CD4-positive, alpha-beta T cell (primary cell): ENCODE measurements at regions not wholly inside any gene's neighbourhood (a gene's known extent, or its start where the extent isn't known, plus 50 kb on each side); places are given as distances from the start of the nearest gene placed in this dataset.
"Not testable (repeated sequence)": the region's sequence is repeated elsewhere in the genome, so short reads cannot be mapped to it uniquely, and the experiment has no call there.

ENCODE experiments used
- ATAC-seq: fragments of 200-7000 bp; cut with Tn5 transposase; one replicate; pipeline ENCODE4 v1.10.0; 2022; ENCODE audit warnings: mild to moderate bottlenecking; ENCODE audit not compliant: poor library complexity
- CTCF ChIA-PET: fragments of 350-600 bp; sonication (Branson Sonifier 250); formaldehyde crosslinking; loops from one replicate; lab custom pipeline; 2021; ENCODE audit warnings: antibody characterized with exemption, inconsistent platforms; lab: Charles Lee
- POLR2A ChIA-PET: fragments of 350-600 bp; sonication (Branson Sonifier 250); formaldehyde crosslinking; loops from one replicate; lab custom pipeline; 2021; ENCODE audit warnings: antibody characterized with exemption, inconsistent platforms; lab: Charles Lee
- DNase-seq, 14 experiments: peaks; one replicate each; pipeline ENCODE4 v3.0.0-alpha.2; 2013 to 2020; ENCODE audit warnings: mixed read lengths in 2 of 14
- H3K27ac ChIP-seq, 2 donors: one replicate each; pipeline versions ENCODE4 v1.5.1 to v1.7.0; 2013; ENCODE audit warnings: low read length in 2 of 2, low read depth in 1 of 2, mild to moderate bottlenecking in 1 of 2
- H3K27me3 ChIP-seq, 2 experiments: 1 replicate in 1 of 2; 2 replicates in 1 of 2; pipeline versions ENCODE4 v1.6.1 to v1.7.0; 2013; ENCODE audit warnings: low read length in 2 of 2, control low read depth in 1 of 2, mild to moderate bottlenecking in 1 of 2, moderate library complexity in 1 of 2; ENCODE audit not compliant: insufficient read depth in 2 of 2, control insufficient read depth in 1 of 2
- H3K36me3 ChIP-seq: one replicate; pipeline ENCODE4 v1.6.1; 2013; ENCODE audit warnings: low read length, control low read depth; ENCODE audit not compliant: insufficient read depth
- H3K4me1 ChIP-seq: one replicate; pipeline ENCODE4 v1.6.1; 2013; ENCODE audit warnings: low read length, control low read depth; ENCODE audit not compliant: insufficient read depth
- H3K4me3 ChIP-seq: one replicate; pipeline ENCODE4 v1.5.1; 2013; ENCODE audit warnings: mild to moderate bottlenecking, low read length, moderate library complexity
- H3K9me3 ChIP-seq, 2 experiments: 1 replicate in 1 of 2; 2 replicates in 1 of 2; pipeline versions ENCODE4 v1.6.1 to v1.7.0; 2013; ENCODE audit warnings: low read length in 2 of 2, mild to moderate bottlenecking in 2 of 2, control low read depth in 1 of 2, moderate library complexity in 1 of 2; ENCODE audit not compliant: control insufficient read depth in 1 of 2, insufficient read depth in 1 of 2
- H3K27ac Mint-ChIP-seq: one replicate; pipeline ENCODE4 v1.8.0; 2020; ENCODE audit warnings: mixed read lengths
- H3K27me3 Mint-ChIP-seq: one replicate; pipeline ENCODE4 v1.8.0; 2021; ENCODE audit warnings: mixed read lengths
- H3K36me3 Mint-ChIP-seq: one replicate; pipeline ENCODE4 v1.8.0; 2021; ENCODE audit warnings: low read depth, mixed read lengths
- H3K4me1 Mint-ChIP-seq: one replicate; pipeline ENCODE4 v1.8.0; 2021; ENCODE audit warnings: low read depth, mixed read lengths
- H3K4me3 Mint-ChIP-seq: one replicate; pipeline ENCODE4 v1.8.0; 2020; ENCODE audit warnings: mild to moderate bottlenecking, mixed read lengths
- H3K9me3 Mint-ChIP-seq: one replicate; pipeline ENCODE4 v1.8.0; 2020; ENCODE audit warnings: mixed read lengths
- intact Hi-C, 2 experiments: fragments of 100-400 bp; cut with DNase I in 1 of 2; cut with micrococcal nuclease in 1 of 2; formaldehyde crosslinking; loops; one replicate each; pipeline versions ENCODE4 v1.15.1 to v1.9.0; 2023 to 2025; cut with DNase I, micrococcal nuclease
- TF ChIP-seq, protein P1 (sequence below): fragments of 200-600 bp; IDR thresholded peaks from one replicate; pipeline ENCODE4 v1.8.0; 2022; ENCODE audit warnings: antibody characterized with exemption, mild to moderate bottlenecking

DNA sequence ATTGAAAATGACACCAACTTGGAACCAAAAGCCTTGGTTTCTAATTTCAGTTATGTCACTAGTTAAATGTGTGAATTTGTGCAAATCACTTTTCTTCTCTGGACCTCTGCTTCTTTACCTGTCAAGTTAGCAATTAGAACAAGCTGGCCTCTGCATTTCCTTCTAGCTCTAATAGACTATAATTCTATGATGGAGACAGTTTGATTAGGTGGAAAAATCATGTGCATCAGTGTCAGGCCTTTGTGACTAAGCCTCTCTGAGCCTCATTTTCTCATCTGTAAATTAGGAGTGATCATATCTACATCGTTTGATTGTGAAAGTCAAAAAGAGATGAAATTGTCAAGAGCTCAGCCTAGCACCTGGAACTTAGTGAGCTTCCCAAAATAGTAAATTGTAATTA lies 712.9 kb downstream of the MECOM start:
- TF ChIP-seq, protein P1, sequence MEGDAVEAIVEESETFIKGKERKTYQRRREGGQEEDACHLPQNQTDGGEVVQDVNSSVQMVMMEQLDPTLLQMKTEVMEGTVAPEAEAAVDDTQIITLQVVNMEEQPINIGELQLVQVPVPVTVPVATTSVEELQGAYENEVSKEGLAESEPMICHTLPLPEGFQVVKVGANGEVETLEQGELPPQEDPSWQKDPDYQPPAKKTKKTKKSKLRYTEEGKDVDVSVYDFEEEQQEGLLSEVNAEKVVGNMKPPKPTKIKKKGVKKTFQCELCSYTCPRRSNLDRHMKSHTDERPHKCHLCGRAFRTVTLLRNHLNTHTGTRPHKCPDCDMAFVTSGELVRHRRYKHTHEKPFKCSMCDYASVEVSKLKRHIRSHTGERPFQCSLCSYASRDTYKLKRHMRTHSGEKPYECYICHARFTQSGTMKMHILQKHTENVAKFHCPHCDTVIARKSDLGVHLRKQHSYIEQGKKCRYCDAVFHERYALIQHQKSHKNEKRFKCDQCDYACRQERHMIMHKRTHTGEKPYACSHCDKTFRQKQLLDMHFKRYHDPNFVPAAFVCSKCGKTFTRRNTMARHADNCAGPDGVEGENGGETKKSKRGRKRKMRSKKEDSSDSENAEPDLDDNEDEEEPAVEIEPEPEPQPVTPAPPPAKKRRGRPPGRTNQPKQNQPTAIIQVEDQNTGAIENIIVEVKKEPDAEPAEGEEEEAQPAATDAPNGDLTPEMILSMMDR, result no peak
- ChIA-PET CTCF (no interaction called here), POLR2A (no interaction called here)
- Mint-ChIP-seq H3K9me3 (no peaks in the 10 kb centered on the region), H3K4me1 (no peaks in the 10 kb centered on the region), H3K4me3 (no peak overlapping the region), H3K36me3 (no peaks in the 10 kb centered on the region), H3K27me3 (no peaks in the 10 kb centered on the region), H3K27ac (no peak overlapping the region)
- ATAC-seq (no peak), DNase-seq (no peak)
- intact Hi-C loops, result no loop called here
- Histone ChIP-seq H3K4me3 (no peak overlapping the region), H3K36me3 (no peaks in the 10 kb centered on the region), H3K9me3 (no peaks in the 10 kb centered on the region), H3K27ac (no peak overlapping the region), H3K27me3 (no peaks in the 10 kb centered on the region), H3K4me1 (no peaks in the 10 kb centered on the region)

DNA sequence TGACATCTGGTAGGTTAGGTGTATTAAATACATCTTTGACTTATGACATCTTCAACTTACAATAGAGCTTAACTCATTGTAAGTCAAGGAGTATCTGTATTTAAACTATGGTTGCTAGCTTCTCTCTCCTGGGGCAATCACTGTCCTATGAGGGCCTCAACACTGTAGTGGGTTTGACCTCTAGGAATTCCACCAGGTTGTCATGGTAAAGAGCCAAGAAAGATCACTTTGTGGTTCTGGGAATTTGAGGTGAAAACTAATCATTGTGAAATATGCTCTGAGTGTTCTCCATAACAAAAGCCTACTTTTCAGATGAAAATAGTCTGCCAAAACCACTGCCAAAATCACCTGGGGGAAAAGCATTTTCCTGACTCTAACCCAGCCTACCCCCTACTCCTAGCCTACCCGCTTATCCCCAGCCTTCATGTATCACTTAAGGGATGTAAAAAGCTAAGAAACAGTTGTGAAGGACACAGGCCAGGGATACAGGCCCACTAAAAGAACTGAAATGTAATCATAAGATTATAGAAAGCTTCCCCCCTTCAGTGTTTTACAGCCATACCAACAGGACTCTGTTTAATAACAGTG lies 723.8 kb downstream of the MECOM start:
- Mint-ChIP-seq H3K4me1 (no peaks in the 10 kb centered on the region), H3K27ac (no peak overlapping the region), H3K27me3 (no peaks in the 10 kb centered on the region), H3K4me3 (no peak overlapping the region), H3K9me3 (peaks cover 4% of the 10 kb centered on the region), H3K36me3 (no peaks in the 10 kb centered on the region)
- ChIA-PET POLR2A (no interaction called here), CTCF (no interaction called here)
- no peak overlapping the region for H3K27ac ChIP-seq
- no peak overlapping the region for H3K4me3 ChIP-seq
- DNase-seq (no peak), ATAC-seq (no peak)
- no peaks in the 10 kb centered on the region for H3K36me3 ChIP-seq
- no peaks in the 10 kb centered on the region for H3K27me3 ChIP-seq
- peaks cover 0 to 3% of the 10 kb centered on the region in 2 experiments for H3K9me3 ChIP-seq
- intact Hi-C loops, result no loop called here
- H3K4me1 ChIP-seq, result no peaks in the 10 kb centered on the region
- TF ChIP-seq, protein P1, result no peak

DNA sequence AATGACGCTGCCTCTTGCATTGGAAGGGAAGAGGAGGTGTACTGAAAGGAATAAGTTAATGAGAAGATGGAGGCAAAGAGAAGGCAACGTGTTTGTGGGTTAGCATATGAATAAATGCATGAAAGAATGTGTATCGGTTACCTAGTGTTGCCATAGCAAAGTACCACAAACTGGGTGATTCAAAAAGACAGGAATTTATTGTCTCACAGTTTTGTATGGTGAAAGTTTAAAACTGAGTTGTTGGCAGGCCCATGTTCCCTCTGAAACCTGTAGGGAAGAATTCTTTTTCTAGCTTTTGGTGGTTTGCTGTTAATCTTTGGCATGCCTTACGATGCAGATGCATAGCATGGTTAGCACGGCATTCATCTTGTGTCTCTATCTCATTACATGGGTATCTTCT lies 729.9 kb downstream of the MECOM start:
- no peaks in the 10 kb centered on the region for H3K36me3 ChIP-seq
- Mint-ChIP-seq H3K4me1 (no peaks in the 10 kb centered on the region), H3K27ac (no peak overlapping the region), H3K9me3 (peaks cover 22% of the 10 kb centered on the region), H3K27me3 (no peaks in the 10 kb centered on the region), H3K4me3 (no peak overlapping the region), H3K36me3 (no peaks in the 10 kb centered on the region)
- ATAC-seq (no peak), DNase-seq (no peak)
- ChIA-PET CTCF (no interaction called here), POLR2A (no interaction called here)
- H3K9me3 ChIP-seq, result peaks cover 0 to 6% of the 10 kb centered on the region in 2 experiments
- intact Hi-C loops, result no loop called here
- H3K27ac ChIP-seq, result no peak overlapping the region
- H3K4me1 ChIP-seq, result no peaks in the 10 kb centered on the region
- H3K4me3 ChIP-seq, result no peak overlapping the region
- H3K27me3 ChIP-seq, result no peaks in the 10 kb centered on the region
- TF ChIP-seq, protein P1, result no peak

DNA sequence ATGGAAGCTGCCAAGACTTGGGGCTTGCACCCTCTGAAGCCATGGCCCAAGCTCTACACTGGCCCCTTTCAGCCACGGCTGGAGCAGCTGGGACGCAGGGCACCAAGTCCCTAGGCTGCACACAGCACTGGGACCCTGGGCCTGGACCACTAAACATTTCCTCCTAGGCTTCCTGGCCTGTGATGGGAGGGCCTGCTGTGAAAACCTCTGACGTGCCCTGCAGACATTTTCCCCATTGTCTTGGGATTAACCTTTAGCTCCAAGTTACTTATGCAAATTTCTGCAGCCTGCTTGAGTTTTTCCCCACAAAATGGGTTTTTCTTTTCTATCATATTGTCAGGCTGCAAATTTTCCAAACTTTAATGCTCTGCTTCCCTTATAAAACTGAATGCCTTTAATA lies 733.5 kb downstream of the MECOM start:
- H3K27me3 ChIP-seq, H3K4me1 ChIP-seq, H3K36me3 Mint-ChIP-seq, H3K4me1 Mint-ChIP-seq, ATAC-seq, H3K4me3 Mint-ChIP-seq, DNase-seq, POLR2A ChIA-PET, CTCF ChIA-PET, H3K9me3 ChIP-seq, H3K36me3 ChIP-seq, H3K27ac Mint-ChIP-seq, H3K4me3 ChIP-seq, H3K27ac ChIP-seq, intact Hi-C loops, H3K27me3 Mint-ChIP-seq: not testable (repeated sequence)
- peaks cover 17% of the 10 kb centered on the region for H3K9me3 Mint-ChIP-seq
